HG03045 (cell line): ENCODE measurements at regions not wholly inside any gene's neighbourhood (a gene's known extent, or its start where the extent isn't known, plus 50 kb on each side); places are given as distances from the start of the nearest gene placed in this dataset.

Source experiments
- ATAC-seq: cut with Tn5 transposase; IDR thresholded peaks from one replicate; pipeline ENCODE4 v1.9.1; 2021; ENCODE audit warnings: mild to moderate bottlenecking, moderate library complexity; ENCODE audit not compliant: unreplicated experiment

- no peak for ATAC-seq
Observed at GRCh38 chr5:109944461-109944860, 254.7 kb downstream of the MAN2A1 start.

- ATAC-seq, result no peak
Observed at GRCh38 chr5:109945097-109945678, 255.5 kb downstream of the MAN2A1 start.

GRCh38 chr5:109945723-109946480 is 256.2 kb downstream of the MAN2A1 start:
- ATAC-seq, result no peak

GRCh38 chr5:109946610-109947009 is 256.9 kb downstream of the MAN2A1 start:
- no peak for ATAC-seq

- no peak for ATAC-seq
Observed at GRCh38 chr5:109947667-109948066, 257.9 kb downstream of the MAN2A1 start.

GRCh38 chr5:109950634-109951033 is 260.9 kb downstream of the MAN2A1 start:
- no peak for ATAC-seq

GRCh38 chr5:109951348-109951747 is 261.6 kb downstream of the MAN2A1 start:
- ATAC-seq, result no peak

GRCh38 chr5:109951758-109952157 is 262.0 kb downstream of the MAN2A1 start:
- no peak for ATAC-seq

- no peak for ATAC-seq
Observed at GRCh38 chr5:109953761-109954160, 264.0 kb downstream of the MAN2A1 start.

- no peak for ATAC-seq
Observed at GRCh38 chr5:109956884-109957283, 267.2 kb downstream of the MAN2A1 start.

- no peak for ATAC-seq
Observed at GRCh38 chr5:109958082-109958481, 268.4 kb downstream of the MAN2A1 start.

GRCh38 chr5:109959652-109960051 is 269.9 kb downstream of the MAN2A1 start:
- no peak for ATAC-seq

- no peak for ATAC-seq
Observed at GRCh38 chr5:109961751-109962150, 272.0 kb downstream of the MAN2A1 start.

- ATAC-seq, result no peak
Observed at GRCh38 chr5:109962882-109963603, 273.3 kb downstream of the MAN2A1 start.

GRCh38 chr5:109964136-109964535 is 274.4 kb downstream of the MAN2A1 start:
- no peak for ATAC-seq

- no peak for ATAC-seq
Observed at GRCh38 chr5:109965634-109966033, 275.9 kb downstream of the MAN2A1 start.

GRCh38 chr5:109971968-109972367 is 282.2 kb downstream of the MAN2A1 start:
- ATAC-seq, result no peak

- no peak for ATAC-seq
Observed at GRCh38 chr5:109981979-109982378, 292.3 kb downstream of the MAN2A1 start.

- no peak for ATAC-seq
Observed at GRCh38 chr5:109982966-109983534, 293.3 kb downstream of the MAN2A1 start.

GRCh38 chr5:109986726-109987125 is 297.0 kb downstream of the MAN2A1 start:
- ATAC-seq, result no peak

- ATAC-seq, result no peak
Observed at GRCh38 chr5:109987355-109987754, 297.6 kb downstream of the MAN2A1 start.

GRCh38 chr5:109987970-109988369 is 298.2 kb downstream of the MAN2A1 start:
- ATAC-seq, result no peak
